ENCODE measurements at regions not wholly inside any gene's neighbourhood (a gene's known extent, or its start where the extent isn't known, plus 50 kb on each side); places are given as distances from the start of the nearest gene placed in this dataset.

DNA sequence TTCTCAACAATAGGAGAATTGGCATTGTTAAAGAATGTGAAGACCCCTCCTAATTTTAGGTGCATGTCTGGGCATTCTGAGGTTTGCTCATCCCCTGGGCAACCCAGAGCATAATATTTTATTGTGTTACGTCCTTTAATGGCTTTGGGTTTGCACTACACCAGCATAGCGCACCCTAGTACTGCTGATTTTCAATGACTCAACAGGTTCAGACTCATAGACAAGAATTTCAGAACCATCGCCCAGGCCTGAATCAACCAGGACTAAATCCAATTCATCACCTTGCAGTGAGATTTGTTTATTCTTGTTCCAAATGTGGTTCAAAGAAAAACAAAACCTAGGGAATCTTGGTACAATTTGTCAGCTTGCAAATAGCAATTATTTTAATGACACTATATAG is 137.8 kb upstream of the PHACTR1 start:
- TF ChIP-seq, protein P1, sequence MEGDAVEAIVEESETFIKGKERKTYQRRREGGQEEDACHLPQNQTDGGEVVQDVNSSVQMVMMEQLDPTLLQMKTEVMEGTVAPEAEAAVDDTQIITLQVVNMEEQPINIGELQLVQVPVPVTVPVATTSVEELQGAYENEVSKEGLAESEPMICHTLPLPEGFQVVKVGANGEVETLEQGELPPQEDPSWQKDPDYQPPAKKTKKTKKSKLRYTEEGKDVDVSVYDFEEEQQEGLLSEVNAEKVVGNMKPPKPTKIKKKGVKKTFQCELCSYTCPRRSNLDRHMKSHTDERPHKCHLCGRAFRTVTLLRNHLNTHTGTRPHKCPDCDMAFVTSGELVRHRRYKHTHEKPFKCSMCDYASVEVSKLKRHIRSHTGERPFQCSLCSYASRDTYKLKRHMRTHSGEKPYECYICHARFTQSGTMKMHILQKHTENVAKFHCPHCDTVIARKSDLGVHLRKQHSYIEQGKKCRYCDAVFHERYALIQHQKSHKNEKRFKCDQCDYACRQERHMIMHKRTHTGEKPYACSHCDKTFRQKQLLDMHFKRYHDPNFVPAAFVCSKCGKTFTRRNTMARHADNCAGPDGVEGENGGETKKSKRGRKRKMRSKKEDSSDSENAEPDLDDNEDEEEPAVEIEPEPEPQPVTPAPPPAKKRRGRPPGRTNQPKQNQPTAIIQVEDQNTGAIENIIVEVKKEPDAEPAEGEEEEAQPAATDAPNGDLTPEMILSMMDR (IDR thresholded peaks at IDR 0.05), result no peak
- no peak for TF ChIP-seq EZH2 (IDR thresholded peaks at IDR 0.05; ENCODE audit: borderline replicate concordance, insufficient read depth, low read depth, low read length, poor library complexity, severe bottlenecking)
